ENCODE measurements at regions not wholly inside any gene's neighbourhood (a gene's known extent, or its start where the extent isn't known, plus 50 kb on each side); places are given as distances from the start of the nearest gene placed in this dataset.

GRCh38 chr18:40583671-40584070, 1371.4 kb upstream of the PIK3C3 start:
- DNase-seq = no peak

GRCh38 chr18:40582105-40582504, 1372.9 kb upstream of the PIK3C3 start:
- DNase-seq = no peak

- no peak for DNase-seq
Measured at GRCh38 chr18:40577981-40578365, 1377.1 kb upstream of the PIK3C3 start.

- no peak for DNase-seq
Measured at GRCh38 chr18:40577239-40577980, 1377.6 kb upstream of the PIK3C3 start.

GRCh38 chr18:40576507-40577115, 1378.4 kb upstream of the PIK3C3 start:
- DNase-seq = no peak

GRCh38 chr18:40570615-40571014, 1384.4 kb upstream of the PIK3C3 start:
- no peak for DNase-seq

GRCh38 chr18:40569605-40570004, 1385.4 kb upstream of the PIK3C3 start:
- DNase-seq = no peak

GRCh38 chr18:40566510-40566844, 1388.6 kb upstream of the PIK3C3 start:
- DNase-seq = no peak

- DNase-seq = no peak
Measured at GRCh38 chr18:40565805-40566509, 1389.1 kb upstream of the PIK3C3 start.

- DNase-seq = no peak
Measured at GRCh38 chr18:40559556-40559955, 1395.5 kb upstream of the PIK3C3 start.

GRCh38 chr18:40558706-40559392, 1396.2 kb upstream of the PIK3C3 start:
- DNase-seq = no peak

- DNase-seq = no peak
Measured at GRCh38 chr18:40555914-40556313, 1399.1 kb upstream of the PIK3C3 start.

- no peak for DNase-seq
Measured at GRCh38 chr18:40553029-40553428, 1402.0 kb upstream of the PIK3C3 start.

GRCh38 chr18:40546875-40547274, 1408.2 kb upstream of the PIK3C3 start:
- no peak for DNase-seq

- DNase-seq = no peak
Measured at GRCh38 chr18:40534723-40535122, 1420.3 kb upstream of the PIK3C3 start.

GRCh38 chr18:40532046-40532445, 1423.0 kb upstream of the PIK3C3 start:
- DNase-seq = no peak

GRCh38 chr18:40531051-40531450, 1424.0 kb upstream of the PIK3C3 start:
- DNase-seq = no peak

GRCh38 chr18:40529478-40529877, 1425.6 kb upstream of the PIK3C3 start:
- no peak for DNase-seq

- DNase-seq = no peak
Measured at GRCh38 chr18:40524881-40525280, 1430.2 kb upstream of the PIK3C3 start.

- no peak for DNase-seq
Measured at GRCh38 chr18:40523287-40523686, 1431.7 kb upstream of the PIK3C3 start.

GRCh38 chr18:40501026-40501425, 1454.0 kb upstream of the PIK3C3 start:
- DNase-seq = no peak

GRCh38 chr18:40494603-40495002, 1460.4 kb upstream of the PIK3C3 start:
- DNase-seq = no peak

- no peak for DNase-seq
Measured at GRCh38 chr18:40493316-40493715, 1461.7 kb upstream of the PIK3C3 start.

- DNase-seq = no peak
Measured at GRCh38 chr18:40489301-40489700, 1465.7 kb upstream of the PIK3C3 start.
